ENCODE measurements at regions not wholly inside any gene's neighbourhood (a gene's known extent, or its start where the extent isn't known, plus 50 kb on each side); places are given as distances from the start of the nearest gene placed in this dataset.

GRCh38 chr14:83044001-83044400 is 1510.3 kb upstream of the SEL1L start:
- TF ChIP-seq CTCF (IDR thresholded peaks at IDR 0.05) (no peak), POLR2AphosphoS5 (IDR thresholded peaks at IDR 0.05) (no peak), POLR2A (IDR thresholded peaks at IDR 0.05) (no peak)

All from transverse colon (tissue), 4 donors.